HepG2 (cell line): ENCODE measurements at regions not wholly inside any gene's neighbourhood (a gene's known extent, or its start where the extent isn't known, plus 50 kb on each side); places are given as distances from the start of the nearest gene placed in this dataset.

Experiments used
- ATAC-seq: fragments of 200-7000 bp; cut with Tn5 transposase; 3 replicates; pipeline ENCODE4 v1.9.1; 2020; ENCODE audit warnings: mild to moderate bottlenecking, moderate library complexity
- BruUV-seq: library from RNA; stranded (reverse); fragments of 400-500 nt; replicated peaks from 2 replicates; lab custom pipeline; 2021; lab: Mats Ljungman, UMichigan
- CTCF ChIA-PET: fragments of 300-600 bp; formaldehyde crosslinking; extraction: SDS; loops from one replicate; lab custom pipeline; 2021; ENCODE audit warnings: low total read pairs, inconsistent platforms, low intra/inter-chr PET ratio; lab: Yijun Ruan, JAX
- POLR2A ChIA-PET: fragments of 350-600 bp; sonication (Branson Sonifier 250); formaldehyde crosslinking; loops from one replicate; lab custom pipeline; 2020; ENCODE audit warnings: antibody characterized with exemption, inconsistent platforms; lab: Yijun Ruan, JAX
- DNase-seq: peaks from one replicate; pipeline ENCODE4 v3.0.0-alpha.2; 2015; ENCODE audit warnings: low spot score
- FAIRE-seq: peaks from 3 replicates; lab custom pipeline; 2011; peaks lifted over from hg19 to GRCh38; lab: Jason Lieb, UNC
- H2AFZ ChIP-seq: one replicate; pipeline ENCODE4 v1.6.1; 2011; ENCODE audit warnings: low read length, inconsistent platforms
- H3K27ac ChIP-seq: fragments of 300-600 bp; 3 replicates; pipeline ENCODE4 v1.8.0; 2011; ENCODE audit warnings: mixed run types, mild to moderate bottlenecking, mixed read lengths, low read length, inconsistent platforms; ENCODE audit not compliant: insufficient read depth; ENCODE audit errors: extremely low read length
- H3K27me3 ChIP-seq, 2 experiments: fragments of 200-600 bp in 1 of 2; 2 replicates in 1 of 2; 3 replicates in 1 of 2; pipeline versions ENCODE4 v1.6.0 to v1.8.0; 2011; ENCODE audit warnings: low read length in 2 of 2, mild to moderate bottlenecking in 2 of 2, moderate library complexity in 2 of 2, inconsistent platforms in 1 of 2; ENCODE audit not compliant: insufficient read depth in 2 of 2, control insufficient read depth in 1 of 2
- H3K36me3 ChIP-seq, 2 experiments: fragments of 200-600 bp in 1 of 2; replicated peaks in 1 of 2; 2 replicates in 1 of 2; 3 replicates in 1 of 2; pipeline versions ENCODE4 v1.5.1 to v1.8.0; 2011; ENCODE audit warnings: low read length in 2 of 2, inconsistent platforms in 1 of 2; ENCODE audit not compliant: insufficient read depth in 2 of 2, control insufficient read depth in 1 of 2
- H3K4me1 ChIP-seq: 2 replicates; pipeline ENCODE4 v1.5.1; 2012; ENCODE audit warnings: low read length, inconsistent platforms; ENCODE audit not compliant: insufficient read depth
- H3K4me2 ChIP-seq: 2 replicates; pipeline ENCODE4 v1.6.0; 2011; ENCODE audit warnings: low read depth, low read length, inconsistent platforms
- H3K4me3 ChIP-seq, 3 experiments: fragments of 200-600 bp in 1 of 3; sonication (generic), shearing (Covaris generic) in 1 of 3; replicated peaks in 1 of 3; 2 replicates each; pipeline ENCODE4 v1.5.1; 2011 to 2016; ENCODE audit warnings: low read length in 3 of 3, inconsistent platforms in 2 of 3, low read depth in 2 of 3, mild to moderate bottlenecking in 2 of 3, control low read depth in 1 of 3, mixed read lengths in 1 of 3; ENCODE audit not compliant: insufficient read depth in 1 of 3
- H3K79me2 ChIP-seq: one replicate; pipeline ENCODE4 v1.6.1; 2011; ENCODE audit warnings: low read length, inconsistent platforms; ENCODE audit not compliant: insufficient read depth
- H3K9ac ChIP-seq: 2 replicates; pipeline ENCODE4 v1.6.0; 2011; ENCODE audit warnings: mild to moderate bottlenecking, low read depth, low read length, inconsistent platforms; ENCODE audit not compliant: insufficient read depth
- H3K9me3 ChIP-seq: 2 replicates; pipeline ENCODE4 v1.5.1; 2012; ENCODE audit warnings: mild to moderate bottlenecking, low read length
- H4K20me1 ChIP-seq: 2 replicates; pipeline ENCODE4 v1.6.0; 2011; ENCODE audit warnings: inconsistent platforms, mild to moderate bottlenecking, low read length, moderate library complexity; ENCODE audit not compliant: insufficient read depth
- CCAR2 ChIP-seq: fragments of 200-400 bp; formaldehyde crosslinking; optimal IDR thresholded peaks from 2 replicates; pipeline ENCODE3; 2018; ENCODE audit warnings: low read depth, mild to moderate bottlenecking, low read length, moderate library complexity
- CHD4 ChIP-seq: fragments of 200-600 bp; sonication (generic); IDR thresholded peaks from 2 replicates; pipeline ENCODE4 v1.7.0; 2017; ENCODE audit warnings: mild to moderate bottlenecking, low read length, borderline replicate concordance
- SIN3A ChIP-seq: IDR thresholded peaks from 2 replicates; pipeline ENCODE4 v1.6.1; 2011; ENCODE audit warnings: low read depth, mild to moderate bottlenecking, control low read depth, low read length, borderline replicate concordance
- TBX2 ChIP-seq: sonication (generic); formaldehyde crosslinking; IDR thresholded peaks from 2 replicates; pipeline ENCODE4 v1.5.0; 2020; ENCODE audit warnings: missing genetic modification reagents, mild to moderate bottlenecking, borderline replicate concordance
- THAP11 ChIP-seq: IDR thresholded peaks from 2 replicates; pipeline ENCODE4 v1.6.1; 2016; ENCODE audit warnings: missing biosample characterization, missing genetic modification reagents
- U2AF1 ChIP-seq: fragments of 200-400 bp; formaldehyde crosslinking; optimal IDR thresholded peaks from 2 replicates; pipeline ENCODE3; 2017; ENCODE audit warnings: mild to moderate bottlenecking, low read depth, low read length
- ZIK1 ChIP-seq: sonication (generic); formaldehyde crosslinking; IDR thresholded peaks from 2 replicates; pipeline ENCODE4 v1.5.0; 2020; ENCODE audit warnings: mild to moderate bottlenecking, low read depth, missing genetic modification reagents, borderline replicate concordance
- ZNF138 ChIP-seq: sonication (generic); formaldehyde crosslinking; IDR thresholded peaks from 2 replicates; pipeline ENCODE4 v1.5.0; 2020; ENCODE audit warnings: mild to moderate bottlenecking, low read depth, missing genetic modification reagents
- ZNF20 ChIP-seq: sonication (generic); formaldehyde crosslinking; IDR thresholded peaks from 2 replicates; pipeline ENCODE4 v1.4.0; 2020; ENCODE audit warnings: mild to moderate bottlenecking, moderate library complexity, missing genetic modification reagents
- ZNF282 ChIP-seq: fragments of 450-650 bp; IDR thresholded peaks from 2 replicates; pipeline ENCODE4 v1.6.1; 2018; ENCODE audit not compliant: partially characterized antibody
- ZNF331 ChIP-seq: sonication (generic); formaldehyde crosslinking; IDR thresholded peaks from 2 replicates; pipeline ENCODE4 v1.4.0; 2020; ENCODE audit warnings: missing genetic modification reagents
- ZNF562 ChIP-seq: sonication (generic); formaldehyde crosslinking; IDR thresholded peaks from 2 replicates; pipeline ENCODE4 v1.8.0; 2022; ENCODE audit warnings: missing genetic modification reagents, borderline replicate concordance
- WGBS: methylation state at CpG from one replicate; pipeline ENCODE4 v1.1.6; 2017; ENCODE audit warnings: low lambda C conversion rate; 5-methylcytosine and 5-hydroxymethylcytosine counted together
- in situ Hi-C: cut with HindIII; loops from 2 replicates; pipeline ENCODE4 v1.10.0; 2017; ENCODE audit warnings: low pct_unique_long_range_greater_than_20kb; ENCODE audit not compliant: extremely low pct_ligation_motif_present
- intact Hi-C: fragments of 100-400 bp; cut with micrococcal nuclease; formaldehyde crosslinking; loops from one replicate; pipeline ENCODE4 v1.10.0; 2022; ENCODE audit not compliant: unreplicated experiment
- TF ChIP-seq, protein P1 (sequence below): sonication (generic); formaldehyde crosslinking; conservative IDR thresholded peaks from 2 replicates; pipeline ENCODE4 v1.5.0; 2020; ENCODE audit warnings: missing genetic modification reagents
- TF ChIP-seq, protein P2 (sequence below): sonication (generic); formaldehyde crosslinking; IDR thresholded peaks from 2 replicates; pipeline ENCODE4 v1.5.1; 2020; ENCODE audit warnings: mild to moderate bottlenecking, moderate library complexity, missing genetic modification reagents
- TF ChIP-seq, protein P3 (sequence below): sonication (generic); formaldehyde crosslinking; IDR thresholded peaks from 2 replicates; pipeline ENCODE4 v1.9.0; 2021; ENCODE audit warnings: missing genetic modification reagents, borderline replicate concordance
- TF ChIP-seq, protein P4 (sequence below): sonication (generic); formaldehyde crosslinking; IDR thresholded peaks from 2 replicates; pipeline ENCODE4 v1.4.0; 2020; ENCODE audit warnings: mild to moderate bottlenecking, missing genetic modification reagents

DNA sequence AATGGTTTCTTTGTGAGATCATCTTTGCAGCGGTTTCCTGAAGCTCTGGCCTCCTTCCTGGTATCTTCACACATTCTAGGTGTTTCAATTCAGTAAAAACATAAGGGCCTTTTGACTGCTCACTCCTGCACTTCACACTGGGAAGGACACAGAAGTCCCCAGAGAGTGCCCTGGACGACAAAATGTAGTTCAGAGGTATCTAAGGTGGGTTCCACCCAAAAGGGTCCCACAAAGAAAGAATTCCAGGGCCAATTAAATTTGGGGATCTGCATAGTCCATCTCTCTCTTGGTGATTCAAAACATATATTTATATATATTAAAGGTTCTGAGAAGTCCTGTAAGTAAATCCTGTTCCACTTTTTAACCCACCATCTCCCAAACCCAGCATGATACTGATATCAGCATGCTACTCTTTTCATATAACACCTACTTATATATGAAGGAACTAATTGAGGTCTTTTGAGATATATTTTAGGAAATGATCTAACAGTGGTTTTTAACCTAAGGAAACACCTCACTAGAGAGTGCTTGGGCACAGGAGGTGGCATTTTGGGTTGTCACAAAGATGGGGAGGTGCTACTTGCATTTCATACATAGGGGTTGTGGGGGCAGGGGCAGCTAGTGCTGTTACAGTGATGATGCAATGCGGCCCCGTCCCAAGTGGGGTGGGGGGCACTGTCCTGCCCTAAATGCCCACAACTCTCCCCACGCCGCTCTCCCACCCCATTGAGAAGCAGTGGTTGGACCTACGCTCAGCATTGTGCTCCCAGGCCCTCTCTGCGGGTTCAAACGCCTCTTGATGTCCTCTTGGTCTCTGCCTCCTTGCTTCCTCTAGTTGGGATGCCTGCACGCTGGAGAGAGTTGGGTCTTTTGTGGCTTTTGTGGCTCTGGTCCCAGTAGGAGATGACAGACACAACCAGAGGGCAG lies 109.4 kb downstream of the ARF6 start (continued):
- TF ChIP-seq, protein P1, sequence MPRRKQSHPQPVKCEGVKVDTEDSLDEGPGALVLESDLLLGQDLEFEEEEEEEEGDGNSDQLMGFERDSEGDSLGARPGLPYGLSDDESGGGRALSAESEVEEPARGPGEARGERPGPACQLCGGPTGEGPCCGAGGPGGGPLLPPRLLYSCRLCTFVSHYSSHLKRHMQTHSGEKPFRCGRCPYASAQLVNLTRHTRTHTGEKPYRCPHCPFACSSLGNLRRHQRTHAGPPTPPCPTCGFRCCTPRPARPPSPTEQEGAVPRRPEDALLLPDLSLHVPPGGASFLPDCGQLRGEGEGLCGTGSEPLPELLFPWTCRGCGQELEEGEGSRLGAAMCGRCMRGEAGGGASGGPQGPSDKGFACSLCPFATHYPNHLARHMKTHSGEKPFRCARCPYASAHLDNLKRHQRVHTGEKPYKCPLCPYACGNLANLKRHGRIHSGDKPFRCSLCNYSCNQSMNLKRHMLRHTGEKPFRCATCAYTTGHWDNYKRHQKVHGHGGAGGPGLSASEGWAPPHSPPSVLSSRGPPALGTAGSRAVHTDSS (CRISPR knock-in tag), result no peak

DNA sequence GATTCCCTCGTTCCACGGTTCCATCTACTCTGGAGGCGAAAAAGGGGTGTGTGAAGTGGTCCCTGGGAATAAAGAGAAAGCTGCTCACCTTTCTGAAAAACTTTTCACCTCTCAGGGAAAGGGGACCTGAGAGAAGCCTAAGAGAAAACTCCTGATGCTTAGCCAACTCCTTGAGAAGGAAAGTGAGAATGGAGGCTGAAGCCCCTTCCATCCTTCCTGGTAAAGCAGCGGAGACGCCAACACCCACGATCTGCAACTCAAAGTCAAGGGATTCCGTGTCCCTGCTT lies 110.0 kb downstream of the ARF6 start:
- peaks cover 60% of the 10 kb centered on the region for H3K4me1 ChIP-seq
- H4K20me1 ChIP-seq, result no peaks in the 10 kb centered on the region
- DNase-seq (no peak), ATAC-seq (no peak), FAIRE-seq (peak; percentile 15)
- BruUV-seq, result no TSS peak
- H3K27me3 ChIP-seq, result no peaks in the 10 kb centered on the region
- CTCF ChIA-PET, result no interaction called here
- H2AFZ ChIP-seq, result no peak overlapping the region
- H3K27ac ChIP-seq, result peak overlapping the region; percentile 87
- peak overlapping the region; percentile 76 for H3K9ac ChIP-seq
- 9% methylated on average over 7 of the region's 7 CpGs for WGBS
- no peaks in the 10 kb centered on the region for H3K79me2 ChIP-seq
- intact Hi-C loops, result loop anchor here (1.0 to 10.0 kb wide), 7 partner anchors 16 to 140 kb away; no protein-coding TSS in a partner anchor
- in situ Hi-C loops, result loop anchor here (5.0 kb wide), 2 partner anchors 104 to 111 kb away; partner anchors contain the start of gene ARF6
- H3K4me2 ChIP-seq, result peak overlapping the region; percentile 81
- no peaks in the 10 kb centered on the region for H3K9me3 ChIP-seq
- POLR2A ChIA-PET, result interaction anchor here (0.9 to 6.3 kb wide), 26 partner anchors 8 to 150 kb away, joined by 3 to 85 read pairs (median 8); partner anchors contain the start of genes ARF6, NEMF and VCPKMT
- peak overlapping the region; percentile 67 to 80 (median 78) for H3K4me3 ChIP-seq
- no peaks in the 10 kb centered on the region for H3K36me3 ChIP-seq
- 0 out of 2 replicates have a peak, but pooled peaks have one; percentile 7 for TF ChIP-seq ZIK1 (CRISPR knock-in tag)
- TF ChIP-seq, protein P2, sequence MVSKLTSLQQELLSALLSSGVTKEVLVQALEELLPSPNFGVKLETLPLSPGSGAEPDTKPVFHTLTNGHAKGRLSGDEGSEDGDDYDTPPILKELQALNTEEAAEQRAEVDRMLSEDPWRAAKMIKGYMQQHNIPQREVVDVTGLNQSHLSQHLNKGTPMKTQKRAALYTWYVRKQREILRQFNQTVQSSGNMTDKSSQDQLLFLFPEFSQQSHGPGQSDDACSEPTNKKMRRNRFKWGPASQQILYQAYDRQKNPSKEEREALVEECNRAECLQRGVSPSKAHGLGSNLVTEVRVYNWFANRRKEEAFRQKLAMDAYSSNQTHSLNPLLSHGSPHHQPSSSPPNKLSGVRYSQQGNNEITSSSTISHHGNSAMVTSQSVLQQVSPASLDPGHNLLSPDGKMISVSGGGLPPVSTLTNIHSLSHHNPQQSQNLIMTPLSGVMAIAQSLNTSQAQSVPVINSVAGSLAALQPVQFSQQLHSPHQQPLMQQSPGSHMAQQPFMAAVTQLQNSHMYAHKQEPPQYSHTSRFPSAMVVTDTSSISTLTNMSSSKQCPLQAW (CRISPR knock-in tag), result 0 out of 2 replicates have a peak, but pooled peaks have one; percentile 4
- 0 out of 2 replicates have a peak, but pooled peaks have one; percentile 8 for TF ChIP-seq ZNF331 (CRISPR knock-in tag)
- TF ChIP-seq CHD4, result no peak
- TF ChIP-seq ZNF562 (CRISPR knock-in tag), result no peak
- no peak for TF ChIP-seq THAP11 (CRISPR knock-in tag)
- TF ChIP-seq U2AF1, result no peak
- TF ChIP-seq SIN3A, result peak; percentile 17; the same call in 1 of the 2 replicates
- TF ChIP-seq TBX2 (CRISPR knock-in tag), result no peak
- TF ChIP-seq, protein P3, sequence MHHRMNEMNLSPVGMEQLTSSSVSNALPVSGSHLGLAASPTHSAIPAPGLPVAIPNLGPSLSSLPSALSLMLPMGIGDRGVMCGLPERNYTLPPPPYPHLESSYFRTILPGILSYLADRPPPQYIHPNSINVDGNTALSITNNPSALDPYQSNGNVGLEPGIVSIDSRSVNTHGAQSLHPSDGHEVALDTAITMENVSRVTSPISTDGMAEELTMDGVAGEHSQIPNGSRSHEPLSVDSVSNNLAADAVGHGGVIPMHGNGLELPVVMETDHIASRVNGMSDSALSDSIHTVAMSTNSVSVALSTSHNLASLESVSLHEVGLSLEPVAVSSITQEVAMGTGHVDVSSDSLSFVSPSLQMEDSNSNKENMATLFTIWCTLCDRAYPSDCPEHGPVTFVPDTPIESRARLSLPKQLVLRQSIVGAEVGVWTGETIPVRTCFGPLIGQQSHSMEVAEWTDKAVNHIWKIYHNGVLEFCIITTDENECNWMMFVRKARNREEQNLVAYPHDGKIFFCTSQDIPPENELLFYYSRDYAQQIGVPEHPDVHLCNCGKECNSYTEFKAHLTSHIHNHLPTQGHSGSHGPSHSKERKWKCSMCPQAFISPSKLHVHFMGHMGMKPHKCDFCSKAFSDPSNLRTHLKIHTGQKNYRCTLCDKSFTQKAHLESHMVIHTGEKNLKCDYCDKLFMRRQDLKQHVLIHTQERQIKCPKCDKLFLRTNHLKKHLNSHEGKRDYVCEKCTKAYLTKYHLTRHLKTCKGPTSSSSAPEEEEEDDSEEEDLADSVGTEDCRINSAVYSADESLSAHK, result no peak
- TF ChIP-seq ZNF282, result no peak
- TF ChIP-seq ZNF138, result 0 out of 2 replicates have a peak, but pooled peaks have one; percentile 7
- TF ChIP-seq CCAR2, result no peak
- TF ChIP-seq, protein P4, sequence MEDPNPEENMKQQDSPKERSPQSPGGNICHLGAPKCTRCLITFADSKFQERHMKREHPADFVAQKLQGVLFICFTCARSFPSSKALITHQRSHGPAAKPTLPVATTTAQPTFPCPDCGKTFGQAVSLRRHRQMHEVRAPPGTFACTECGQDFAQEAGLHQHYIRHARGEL (CRISPR knock-in tag), result 0 out of 2 replicates have a peak, but pooled peaks have one; percentile 21
- no peak for TF ChIP-seq ZNF20 (CRISPR knock-in tag)
